Type B pancreatic cell (in vitro differentiated cells): ENCODE measurements at regions not wholly inside any gene's neighbourhood (a gene's known extent, or its start where the extent isn't known, plus 50 kb on each side); places are given as distances from the start of the nearest gene placed in this dataset.

ENCODE experiments used
- DNase-seq: peaks from one replicate; pipeline ENCODE4 v3.0.0; 2021; ENCODE audit warnings: mixed read lengths; ENCODE audit not compliant: unreplicated experiment; ENCODE audit errors: extremely low spot score
- H3K27ac Mint-ChIP-seq: 2 replicates; pipeline ENCODE4 v1.8.0; 2021; ENCODE audit warnings: mild to moderate bottlenecking, mixed read lengths
- H3K27me3 Mint-ChIP-seq: 2 replicates; pipeline ENCODE4 v1.8.0; 2021; ENCODE audit warnings: mixed read lengths
- H3K36me3 Mint-ChIP-seq: 2 replicates; pipeline ENCODE4 v1.8.0; 2021; ENCODE audit warnings: mixed read lengths
- H3K4me1 Mint-ChIP-seq: one replicate; pipeline ENCODE4 v1.8.0; 2021; ENCODE audit warnings: mixed read lengths; ENCODE audit not compliant: unreplicated experiment
- H3K4me3 Mint-ChIP-seq: 2 replicates; pipeline ENCODE4 v1.8.0; 2021; ENCODE audit warnings: mild to moderate bottlenecking, mixed read lengths
- H3K9me3 Mint-ChIP-seq: 2 replicates; pipeline ENCODE4 v1.8.0; 2021; ENCODE audit warnings: mixed read lengths
- CTCF ChIP-seq: fragments of 200-600 bp; sonication (generic); conservative IDR thresholded peaks from 2 replicates; pipeline ENCODE4 v1.5.0; 2021; ENCODE audit warnings: antibody characterized with exemption, mild to moderate bottlenecking

GRCh38 chr11:101741479-101742175 lies 157.8 kb upstream of the TRPC6 start:
- no peak for DNase-seq
- H3K4me3 Mint-ChIP-seq = no peak overlapping the region
- H3K27ac Mint-ChIP-seq = no peak overlapping the region
- no peaks in the 10 kb centered on the region for H3K36me3 Mint-ChIP-seq
- peaks cover 5% of the 10 kb centered on the region for H3K9me3 Mint-ChIP-seq
- peaks cover 9% of the 10 kb centered on the region for H3K27me3 Mint-ChIP-seq
- no peaks in the 10 kb centered on the region for H3K4me1 Mint-ChIP-seq
- no peak for TF ChIP-seq CTCF

DNA sequence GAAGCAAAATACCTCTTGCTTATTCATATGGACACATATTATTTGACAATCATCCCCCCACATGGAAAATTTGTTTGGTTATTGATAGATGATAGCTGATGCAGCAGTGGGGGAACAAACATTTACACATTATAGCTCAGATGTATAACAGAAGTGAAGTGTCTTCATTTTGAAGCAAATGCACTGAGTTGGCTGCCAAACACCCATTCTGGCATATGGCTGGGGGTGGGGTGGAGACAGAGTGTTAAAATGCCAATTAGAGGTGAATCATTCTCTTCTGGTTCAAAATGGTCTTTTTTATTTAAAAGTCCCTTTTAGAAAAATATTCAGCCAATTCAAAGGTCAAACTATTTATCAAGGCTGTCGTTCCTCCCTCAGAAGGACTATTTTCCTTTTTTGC lies 157.3 kb upstream of the TRPC6 start:
- no peak for DNase-seq
- Mint-ChIP-seq H3K4me3 (no peak overlapping the region), H3K36me3 (no peaks in the 10 kb centered on the region), H3K27me3 (peaks cover 9% of the 10 kb centered on the region), H3K27ac (no peak overlapping the region), H3K4me1 (no peaks in the 10 kb centered on the region), H3K9me3 (peaks cover 5% of the 10 kb centered on the region)
- TF ChIP-seq CTCF = no peak

DNA sequence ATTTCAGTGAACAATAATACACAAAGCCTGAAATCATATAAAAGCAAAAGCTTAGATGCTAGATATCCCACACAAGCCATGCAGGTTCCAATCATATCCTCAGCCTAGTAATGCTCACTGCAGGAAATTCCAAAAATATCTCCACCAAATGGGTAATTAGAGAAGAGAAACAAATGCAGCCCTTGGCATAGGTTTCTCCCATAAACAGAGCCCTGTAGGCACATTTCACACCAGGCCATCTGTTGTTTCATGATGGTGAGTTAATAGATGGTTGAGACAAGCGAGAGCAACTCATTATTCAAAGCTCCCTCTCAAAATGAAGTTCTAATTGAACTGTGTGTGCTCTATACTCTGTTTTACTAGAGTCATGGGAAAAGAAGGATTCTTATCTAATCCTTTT lies 154.6 kb upstream of the TRPC6 start:
- Mint-ChIP-seq H3K4me1 (no peaks in the 10 kb centered on the region), H3K4me3 (no peak overlapping the region)
- no peak for TF ChIP-seq CTCF

DNA sequence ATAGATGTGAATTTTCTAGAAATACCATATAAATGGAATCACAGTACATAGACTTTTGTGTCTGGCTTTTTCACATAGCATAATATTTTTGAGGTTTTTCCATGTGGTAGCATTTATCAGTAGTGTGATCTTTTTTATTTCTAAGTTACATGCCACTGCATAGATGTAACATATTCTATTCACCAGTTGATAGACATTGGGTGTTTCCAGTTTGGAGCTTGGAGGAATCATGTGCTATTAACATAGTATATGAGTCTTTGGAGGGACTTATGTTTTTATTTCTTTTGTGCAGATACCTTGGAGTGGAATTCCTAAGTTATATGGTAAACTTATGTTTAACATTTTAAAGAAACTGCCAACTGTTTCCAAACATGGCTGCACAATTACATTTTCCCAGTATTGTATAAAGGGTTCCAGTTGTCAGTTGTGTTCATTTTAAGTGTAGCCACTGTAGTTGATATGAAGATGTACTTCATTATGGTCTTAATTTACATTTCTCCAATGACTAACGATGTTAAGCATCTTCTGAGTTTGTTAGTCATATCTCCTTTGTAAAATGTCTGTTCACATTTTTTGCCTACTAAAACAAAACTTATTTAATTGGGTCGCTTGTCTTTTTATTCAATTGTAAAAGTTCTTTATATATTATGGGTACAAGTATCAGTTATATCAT lies 145.7 kb upstream of the TRPC6 start:
- Mint-ChIP-seq H3K27me3 (no peaks in the 10 kb centered on the region), H3K9me3 (no peaks in the 10 kb centered on the region), H3K36me3 (no peaks in the 10 kb centered on the region), H3K27ac (no peak overlapping the region), H3K4me1 (no peaks in the 10 kb centered on the region), H3K4me3 (no peak overlapping the region)
- DNase-seq = no peak
- TF ChIP-seq CTCF = no peak

More for the DNA sequence above, 154.6 kb upstream of the TRPC6 start:
- DNase-seq = no peak
- Mint-ChIP-seq H3K36me3 (no peaks in the 10 kb centered on the region), H3K27ac (no peak overlapping the region), H3K27me3 (peaks cover 9% of the 10 kb centered on the region), H3K9me3 (peaks cover 5% of the 10 kb centered on the region)

DNA sequence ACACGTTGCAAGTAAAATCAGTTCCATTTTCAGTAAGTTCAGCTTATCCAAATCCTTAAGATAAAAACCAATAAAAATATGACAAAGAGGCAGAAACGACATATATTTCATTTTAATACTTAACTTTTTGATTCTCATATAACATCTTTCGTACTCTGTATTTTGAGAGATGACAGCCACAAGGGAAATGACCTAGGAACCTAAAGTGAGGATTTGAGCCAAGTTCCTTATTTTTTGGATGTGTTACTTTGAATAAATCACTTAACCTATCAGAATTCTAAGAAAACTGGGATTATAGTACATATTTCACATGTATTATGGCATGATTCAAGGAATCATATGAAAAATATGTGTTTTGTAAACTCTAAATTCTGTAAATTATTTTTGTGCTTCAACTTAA lies 143.6 kb upstream of the TRPC6 start:
- Mint-ChIP-seq H3K9me3 (no peaks in the 10 kb centered on the region), H3K4me3 (no peak overlapping the region), H3K36me3 (no peaks in the 10 kb centered on the region), H3K27me3 (no peaks in the 10 kb centered on the region), H3K4me1 (no peaks in the 10 kb centered on the region), H3K27ac (no peak overlapping the region)
- no peak for TF ChIP-seq CTCF
- DNase-seq = no peak
